A172 (cell line): ENCODE measurements at regions not wholly inside any gene's neighbourhood (a gene's known extent, or its start where the extent isn't known, plus 50 kb on each side); places are given as distances from the start of the nearest gene placed in this dataset.
A peak's percentile ranks its signal among the peaks of the same experiment; 100 is the strongest.

Source experiments
- DNase-seq: peaks from one replicate; pipeline ENCODE4 v3.0.0-alpha.2; 2015; ENCODE audit warnings: low spot score

- DNase-seq, result no peak
These were observed 286.1 kb upstream of the ID2 start for GRCh38 chr2:8395718-8396117.

DNA sequence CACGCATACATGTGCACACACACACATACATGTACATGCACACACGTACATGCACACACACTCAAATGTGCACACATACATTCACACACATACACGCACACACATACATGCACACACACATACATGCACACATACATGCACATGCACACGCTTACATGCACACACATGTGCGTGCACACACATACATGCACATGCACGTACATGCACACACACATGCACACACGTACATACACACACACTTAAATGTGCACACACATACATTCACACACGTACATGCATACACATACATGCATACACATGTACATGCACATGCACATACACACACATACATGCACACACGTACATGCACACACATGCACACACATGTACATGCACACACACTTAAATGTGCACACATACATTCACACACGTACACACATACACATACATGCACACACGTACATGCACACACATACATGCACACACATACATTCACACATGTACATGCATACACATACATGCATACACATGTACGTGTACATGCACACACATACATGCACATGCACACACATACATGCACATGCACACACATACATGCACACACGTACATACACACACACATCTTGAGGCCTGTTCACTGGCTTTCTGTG is 283.7 kb upstream of the ID2 start:
- no peak for DNase-seq

DNA sequence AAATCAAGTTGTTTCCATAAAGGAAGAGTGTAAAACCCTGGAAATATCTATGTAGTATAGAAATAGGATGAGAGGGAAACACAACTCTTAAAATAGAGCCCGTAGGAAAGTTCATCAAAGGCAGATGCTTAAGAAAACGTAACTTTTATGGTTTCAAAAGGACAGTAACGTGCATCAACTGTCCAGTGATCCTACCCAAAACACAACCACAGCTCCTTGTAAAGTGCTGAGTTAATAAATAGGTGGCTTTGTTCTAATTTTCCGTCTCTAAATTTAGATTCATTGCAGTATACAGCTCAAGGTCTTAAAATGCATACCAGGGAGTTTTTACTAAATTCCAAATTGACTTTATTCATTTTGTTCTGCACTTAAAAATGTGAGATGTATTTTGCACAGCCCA is 282.1 kb upstream of the ID2 start:
- no peak for DNase-seq

GRCh38 chr2:8400196-8400595 is 281.7 kb upstream of the ID2 start:
- DNase-seq, result no peak

- no peak for DNase-seq
These were observed 279.6 kb upstream of the ID2 start for GRCh38 chr2:8402222-8402621.

DNA sequence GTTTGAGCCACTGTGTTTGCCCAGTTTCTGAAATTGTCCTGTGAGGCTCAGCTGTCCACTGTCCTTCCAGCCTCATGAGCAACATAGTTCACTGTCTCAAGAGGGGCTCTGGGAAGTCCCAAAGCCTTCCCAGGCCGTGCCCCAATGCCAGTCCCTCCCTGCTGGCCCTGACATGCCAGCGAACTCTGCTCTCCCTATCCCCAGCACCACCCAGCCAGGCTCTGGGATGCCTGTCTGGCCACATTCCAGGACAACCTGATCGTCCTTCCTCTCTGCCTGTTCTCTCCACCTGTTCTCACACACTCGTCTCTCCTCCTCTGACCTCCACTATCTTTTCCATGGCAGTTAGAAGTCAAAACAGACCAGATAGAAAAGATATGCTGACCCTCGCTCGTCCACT is 278.0 kb upstream of the ID2 start:
- DNase-seq, result no peak

DNA sequence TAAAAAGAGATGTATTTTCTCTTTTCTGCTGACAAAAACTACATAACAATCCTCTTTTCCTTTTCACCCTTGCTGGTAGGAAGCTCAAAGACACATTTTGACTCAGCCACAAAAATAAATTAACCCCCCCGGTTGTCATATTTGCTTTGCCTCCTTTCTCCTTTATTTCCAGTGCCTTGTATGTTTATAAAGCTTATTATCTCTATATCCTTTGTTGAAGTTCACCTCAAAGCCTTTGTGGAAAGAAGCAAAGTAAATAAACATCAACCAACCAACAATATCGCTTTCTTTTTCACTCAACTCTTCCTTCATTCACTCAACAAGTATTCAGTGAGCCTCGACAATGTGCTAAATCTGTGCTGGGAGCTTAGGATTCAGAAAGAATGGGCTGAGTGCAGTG is 276.5 kb upstream of the ID2 start:
- no peak for DNase-seq

DNA sequence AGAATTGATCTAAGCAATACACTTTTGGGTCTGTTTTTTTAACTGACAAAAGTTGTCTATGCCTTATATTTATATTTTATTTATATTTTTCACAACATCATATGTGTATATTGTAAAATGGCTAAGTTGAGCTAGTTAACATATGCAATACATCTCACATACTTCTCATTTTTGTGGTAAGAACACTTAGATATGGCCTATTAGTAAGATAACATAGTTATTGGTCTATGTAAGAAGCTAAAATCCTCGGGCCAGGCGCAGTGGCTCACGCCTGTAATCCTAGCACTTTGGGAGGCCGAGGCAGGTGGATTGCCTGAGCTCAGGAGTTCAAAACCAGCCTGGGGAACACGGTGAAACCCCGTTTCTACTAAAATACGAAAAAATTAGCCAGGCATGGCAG is 275.6 kb upstream of the ID2 start:
- DNase-seq, result no peak

DNA sequence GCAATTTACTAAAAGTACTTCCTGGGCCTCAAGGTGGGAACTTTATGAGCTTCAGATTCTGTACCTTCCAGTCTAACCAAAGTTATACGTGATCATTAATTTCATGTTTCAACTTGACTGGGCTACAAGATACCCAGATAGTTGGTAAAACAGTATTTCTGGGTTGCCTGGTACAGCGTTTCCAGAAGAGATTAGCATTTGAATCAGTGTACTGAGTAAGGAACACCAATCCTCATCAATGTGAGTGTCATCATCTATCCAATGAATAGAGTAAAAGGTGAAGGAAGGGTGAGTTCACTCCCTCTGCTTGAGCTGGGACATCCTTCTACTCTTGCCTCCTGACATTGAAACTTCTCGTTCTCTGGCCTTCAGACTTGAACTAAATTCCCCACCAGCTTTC is 274.5 kb upstream of the ID2 start:
- DNase-seq, result no peak

DNA sequence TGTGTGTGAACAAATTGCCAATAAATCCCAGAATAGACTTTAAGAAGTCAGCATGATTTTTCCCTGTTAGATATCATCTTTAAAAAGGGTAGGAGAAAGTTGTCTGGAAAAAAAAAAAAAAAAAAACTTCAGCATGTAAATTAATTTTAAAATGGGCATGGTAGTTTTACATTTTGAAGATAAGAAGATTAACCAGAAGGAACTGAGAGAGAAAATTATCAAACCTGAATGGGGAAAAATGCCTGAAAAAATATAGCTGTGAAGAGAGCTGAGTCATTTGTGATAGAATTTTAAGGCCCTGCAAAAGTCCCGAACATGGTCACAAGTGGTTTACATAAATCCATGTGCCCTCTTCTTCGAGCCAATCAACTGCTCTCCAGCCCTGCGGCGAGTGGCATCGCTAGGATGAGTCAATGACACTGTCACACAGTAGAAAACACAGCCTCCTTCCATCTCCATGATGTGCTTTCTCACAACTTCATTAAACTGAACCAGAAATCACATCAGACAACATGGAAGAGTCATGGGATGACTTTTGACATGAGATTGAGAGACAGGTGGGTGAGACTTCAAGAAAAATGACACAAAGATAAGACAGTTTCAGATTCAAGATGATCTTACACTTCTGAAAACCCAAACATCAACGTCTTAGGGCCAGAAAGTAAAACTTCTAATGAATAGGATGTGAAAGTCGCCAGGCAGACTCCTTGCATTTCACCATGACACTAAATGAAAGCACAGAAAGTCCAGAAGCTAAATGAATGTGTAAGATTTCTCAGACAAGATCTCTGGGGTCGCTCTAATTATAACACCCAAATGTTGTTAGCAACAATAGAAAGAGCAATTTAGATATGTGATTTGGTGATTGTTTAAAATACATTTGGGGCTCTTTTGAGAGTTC is 273.0 kb upstream of the ID2 start:
- peak; percentile 31 for DNase-seq

DNA sequence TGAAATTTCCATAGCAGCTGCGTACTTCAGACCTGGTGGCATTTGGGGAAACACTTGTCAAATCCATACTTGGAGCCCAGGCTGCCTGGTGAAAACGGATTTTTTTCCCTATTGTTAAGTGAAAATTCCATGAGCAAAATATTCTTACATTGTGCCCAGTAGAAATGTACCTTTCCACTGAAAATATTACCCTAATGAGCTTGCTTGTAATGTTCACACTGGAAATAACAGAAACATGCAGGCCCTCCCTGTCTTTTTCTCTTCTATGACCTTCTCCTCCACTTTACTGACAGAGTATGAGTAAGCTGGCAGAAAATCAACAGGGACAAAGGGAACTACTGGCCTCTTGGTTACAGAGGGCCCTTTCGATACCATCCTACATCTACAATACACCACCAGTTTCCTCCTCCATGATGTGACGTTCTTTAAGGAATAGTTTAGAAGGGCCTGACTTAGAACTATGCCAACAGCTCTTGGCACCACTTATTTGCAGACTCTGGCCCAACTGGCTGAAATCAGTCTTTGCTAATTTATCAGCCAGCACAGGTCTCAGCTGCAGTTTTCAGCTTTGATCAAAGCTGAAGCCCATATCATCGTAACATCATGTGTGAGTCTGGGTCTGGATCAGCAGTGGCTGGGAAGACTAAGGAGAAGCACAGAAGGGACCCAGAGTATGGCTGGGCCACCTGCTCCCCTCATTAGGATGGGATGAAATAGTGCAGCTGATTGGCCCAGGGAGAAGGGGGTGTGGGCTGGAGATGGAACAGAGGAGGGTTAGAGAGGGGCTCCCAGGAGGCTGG is 272.2 kb upstream of the ID2 start:
- peak; percentile 18 for DNase-seq

DNA sequence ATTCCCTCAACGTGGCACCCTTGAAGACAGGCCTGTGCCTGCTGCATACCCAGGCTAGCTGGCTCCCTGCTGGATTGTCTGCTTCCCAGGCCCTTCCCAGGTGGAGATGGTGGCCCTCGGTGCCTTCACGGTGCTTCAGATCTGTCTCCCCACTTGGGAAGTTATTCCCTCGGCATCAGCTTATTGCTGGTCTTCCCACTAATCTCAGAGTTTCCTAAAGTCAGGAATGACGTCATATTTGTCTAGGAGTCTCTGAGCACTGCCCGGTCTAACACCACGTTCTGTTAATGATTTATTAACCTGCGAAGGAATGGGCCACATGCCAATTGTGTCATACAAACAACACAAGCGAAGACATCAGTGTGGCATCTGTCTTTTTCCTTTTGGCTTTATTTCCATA is 269.8 kb upstream of the ID2 start:
- DNase-seq, result no peak

- DNase-seq, result no peak
These were observed 269.3 kb upstream of the ID2 start for GRCh38 chr2:8412586-8412985.

GRCh38 chr2:8413589-8414135 is 268.2 kb upstream of the ID2 start:
- DNase-seq, result no peak

DNA sequence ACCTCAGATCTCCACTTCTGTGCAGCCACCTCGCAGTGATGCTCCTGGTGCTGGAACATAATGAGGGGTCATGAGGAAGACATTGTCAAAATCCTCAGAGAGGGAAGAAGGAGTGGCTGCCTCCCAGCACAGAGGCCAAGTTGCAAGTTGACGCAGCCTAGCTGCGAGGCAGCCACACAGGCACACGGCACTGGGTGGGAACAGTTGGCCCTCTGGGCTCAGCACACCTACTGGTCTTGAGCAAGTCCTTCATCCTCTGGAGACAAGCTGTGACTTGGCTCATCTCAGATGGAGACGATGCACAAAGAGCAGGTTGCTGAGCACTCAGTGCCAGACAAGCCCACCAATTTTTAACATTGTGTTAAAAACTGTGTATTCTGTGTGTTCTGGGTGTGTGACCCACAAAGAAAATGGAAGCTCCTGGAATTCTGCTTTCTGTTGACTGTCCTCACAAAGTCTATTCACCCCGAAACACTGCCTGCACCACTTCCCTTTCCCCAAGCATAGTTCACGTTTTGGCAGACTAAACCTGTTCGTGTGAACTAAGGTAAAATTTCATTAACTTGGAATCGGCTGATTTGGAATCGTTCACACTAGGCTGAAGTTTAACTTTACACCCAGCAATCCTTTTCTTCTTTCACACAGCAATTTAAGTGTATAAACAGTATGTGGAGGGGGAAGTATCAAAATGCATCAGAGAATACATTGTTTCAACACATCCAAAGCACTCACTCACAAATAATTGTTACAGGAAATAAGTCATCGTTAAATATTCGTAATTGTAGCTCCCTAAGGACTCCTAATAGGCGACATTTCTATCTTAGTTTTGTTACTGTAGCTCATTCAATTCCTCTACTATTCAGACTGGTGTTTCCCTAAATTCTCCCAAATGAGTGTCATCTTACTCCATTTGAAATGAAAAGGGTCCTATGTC is 266.6 kb upstream of the ID2 start:
- DNase-seq, result no peak

- DNase-seq, result no peak
These were observed 265.8 kb upstream of the ID2 start for GRCh38 chr2:8416001-8416571.

DNA sequence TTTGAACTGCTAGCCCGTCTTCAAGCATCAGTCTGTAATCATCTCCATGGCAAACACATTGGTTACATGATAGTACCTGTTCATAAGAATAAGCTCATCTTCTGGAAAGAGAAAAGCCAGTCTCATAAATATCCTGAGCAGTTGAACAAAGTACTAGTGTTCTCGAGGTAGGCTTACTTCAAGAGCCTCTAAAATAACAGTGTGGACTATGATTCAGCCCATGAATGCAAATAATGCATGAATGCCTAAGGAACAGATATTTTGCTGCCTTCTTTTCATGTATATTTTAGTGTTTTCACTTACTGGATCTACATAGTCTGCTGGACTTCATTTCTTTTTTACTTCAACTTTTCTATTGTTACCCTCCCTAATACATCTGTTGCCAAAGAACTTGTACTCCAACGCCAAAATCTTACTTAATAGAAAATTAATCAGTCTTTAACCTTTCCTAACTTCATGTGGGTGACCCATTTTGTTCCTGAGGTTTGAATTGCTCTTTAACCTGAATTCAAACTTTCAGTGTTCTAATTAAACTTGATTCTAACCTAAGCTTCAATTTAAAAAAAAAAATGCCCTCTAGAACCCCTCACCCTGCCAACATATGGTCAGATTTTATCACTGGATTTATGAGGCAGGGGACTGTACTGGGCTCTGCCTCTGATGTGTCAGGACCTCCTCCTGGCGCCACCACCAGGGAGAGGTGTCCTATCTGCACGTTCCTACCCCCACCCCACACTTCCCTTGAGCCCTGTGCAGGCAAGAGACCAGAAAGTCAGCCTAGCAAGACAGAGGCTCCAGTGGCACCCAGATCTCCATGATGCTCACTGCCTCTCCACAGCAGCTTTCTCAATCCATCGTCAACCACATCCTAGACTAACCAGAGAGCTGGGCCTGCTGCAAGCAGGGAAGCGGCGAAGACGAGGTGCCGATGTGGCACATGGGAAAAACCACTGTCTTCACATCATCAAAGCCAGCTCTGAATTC is 264.7 kb upstream of the ID2 start:
- no peak for DNase-seq

DNA sequence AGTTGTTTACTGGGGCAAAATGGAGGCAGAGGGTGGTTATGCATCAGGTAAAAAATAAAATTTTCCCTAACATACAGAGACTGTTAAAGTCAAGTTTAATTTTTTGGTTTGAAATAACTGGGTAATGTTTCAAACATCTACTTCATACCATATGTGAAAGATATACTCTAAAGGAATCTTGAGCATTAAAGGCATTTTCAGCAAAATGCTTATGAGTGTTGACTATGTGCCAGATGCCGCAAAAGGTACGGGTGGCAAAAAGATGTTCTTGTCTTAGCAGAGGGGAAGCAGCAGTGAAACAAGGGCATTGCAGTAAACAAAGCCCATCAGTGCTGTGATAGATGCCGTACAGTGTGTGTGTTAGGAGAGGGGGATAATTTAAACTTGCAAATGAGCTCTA is 263.1 kb upstream of the ID2 start:
- no peak for DNase-seq

GRCh38 chr2:8421658-8422449 is 260.0 kb upstream of the ID2 start:
- DNase-seq, result no peak
